IPS-20b (cell line): ENCODE measurements at regions not wholly inside any gene's neighbourhood (a gene's known extent, or its start where the extent isn't known, plus 50 kb on each side); places are given as distances from the start of the nearest gene placed in this dataset.

Experiments used
- H3K27ac ChIP-seq: one replicate; pipeline ENCODE4 v1.5.1; 2013; ENCODE audit warnings: low read length
- H3K27me3 ChIP-seq: 2 replicates; pipeline ENCODE4 v1.6.1; 2013; ENCODE audit warnings: mild to moderate bottlenecking, low read length, inconsistent platforms; ENCODE audit not compliant: insufficient read depth
- H3K36me3 ChIP-seq: 2 replicates; pipeline ENCODE4 v1.6.1; 2013; ENCODE audit warnings: low read depth, mild to moderate bottlenecking, inconsistent platforms, low read length, moderate library complexity; ENCODE audit not compliant: insufficient read depth
- H3K4me1 ChIP-seq: 2 replicates; pipeline ENCODE4 v1.6.1; 2013; ENCODE audit warnings: mild to moderate bottlenecking, control low read depth, inconsistent platforms, low read length, moderate library complexity; ENCODE audit not compliant: insufficient read depth
- H3K4me3 ChIP-seq: 2 replicates; pipeline ENCODE4 v1.5.1; 2013; ENCODE audit warnings: mild to moderate bottlenecking, low read length, inconsistent platforms
- H3K9ac ChIP-seq: 2 replicates; pipeline ENCODE4 v1.6.1; 2013; ENCODE audit warnings: low read depth, mild to moderate bottlenecking, inconsistent platforms, low read length, moderate library complexity
- H3K9me3 ChIP-seq: 2 replicates; pipeline ENCODE4 v1.6.1; 2013; ENCODE audit warnings: mild to moderate bottlenecking, low read depth, low read length, inconsistent platforms; ENCODE audit not compliant: insufficient read depth

DNA sequence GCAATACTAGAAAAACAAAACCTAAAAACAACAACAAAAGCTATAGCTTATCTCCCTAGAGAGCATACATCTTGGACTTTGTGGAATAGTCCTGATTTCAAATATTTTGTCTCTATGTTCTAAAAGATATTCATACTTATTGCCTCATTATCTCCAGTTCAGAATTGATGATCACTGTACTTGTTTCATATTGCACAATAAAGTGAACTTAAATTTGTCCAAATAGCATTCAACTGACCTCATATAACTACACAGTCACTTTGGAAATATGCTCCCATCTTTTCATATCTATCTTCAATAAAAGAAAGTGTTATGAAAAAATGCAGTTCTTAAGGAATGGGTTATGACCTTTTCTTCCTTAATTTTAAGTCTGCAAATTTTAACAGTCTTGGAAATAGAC lies 228.6 kb upstream of the CMC1 start:
- H3K27me3 ChIP-seq: no peaks in the 10 kb centered on the region
- no peak overlapping the region for H3K9ac ChIP-seq
- H3K36me3 ChIP-seq: no peaks in the 10 kb centered on the region
- H3K4me3 ChIP-seq: no peak overlapping the region
- H3K27ac ChIP-seq: no peak overlapping the region
- H3K9me3 ChIP-seq: no peaks in the 10 kb centered on the region
- H3K4me1 ChIP-seq: no peaks in the 10 kb centered on the region

DNA sequence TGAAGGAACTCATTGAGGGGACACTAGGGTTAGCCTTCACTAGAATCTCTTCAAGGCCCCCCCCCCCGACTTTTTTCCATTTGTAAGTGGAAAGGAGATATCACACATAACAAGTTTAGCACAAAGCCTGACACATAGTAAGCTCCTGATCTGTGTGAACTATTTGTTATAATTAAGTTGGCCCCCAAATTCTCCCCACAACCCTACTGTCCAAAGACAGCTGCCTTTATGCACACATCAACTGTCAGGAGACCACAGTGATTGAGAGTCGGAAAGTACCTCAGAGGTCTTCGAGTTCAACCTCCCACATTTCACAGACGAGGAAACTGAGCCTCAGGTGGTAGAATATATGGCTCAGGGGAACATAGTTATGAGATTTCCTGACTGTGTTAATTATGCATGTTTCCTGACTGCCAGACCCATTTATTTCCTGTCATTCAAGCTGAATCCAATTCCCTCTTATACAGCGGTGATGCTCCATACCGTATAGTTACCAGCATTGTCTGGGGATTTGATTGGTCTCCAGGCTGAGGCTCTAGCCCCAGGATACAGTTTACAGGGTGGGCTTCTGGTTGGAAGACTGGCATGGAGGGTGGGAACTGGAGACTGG lies 227.4 kb upstream of the CMC1 start:
- no peaks in the 10 kb centered on the region for H3K27me3 ChIP-seq
- no peaks in the 10 kb centered on the region for H3K9me3 ChIP-seq
- H3K4me3 ChIP-seq: no peak overlapping the region
- H3K27ac ChIP-seq: no peak overlapping the region
- H3K9ac ChIP-seq: no peak overlapping the region
- no peaks in the 10 kb centered on the region for H3K4me1 ChIP-seq
- no peaks in the 10 kb centered on the region for H3K36me3 ChIP-seq

DNA sequence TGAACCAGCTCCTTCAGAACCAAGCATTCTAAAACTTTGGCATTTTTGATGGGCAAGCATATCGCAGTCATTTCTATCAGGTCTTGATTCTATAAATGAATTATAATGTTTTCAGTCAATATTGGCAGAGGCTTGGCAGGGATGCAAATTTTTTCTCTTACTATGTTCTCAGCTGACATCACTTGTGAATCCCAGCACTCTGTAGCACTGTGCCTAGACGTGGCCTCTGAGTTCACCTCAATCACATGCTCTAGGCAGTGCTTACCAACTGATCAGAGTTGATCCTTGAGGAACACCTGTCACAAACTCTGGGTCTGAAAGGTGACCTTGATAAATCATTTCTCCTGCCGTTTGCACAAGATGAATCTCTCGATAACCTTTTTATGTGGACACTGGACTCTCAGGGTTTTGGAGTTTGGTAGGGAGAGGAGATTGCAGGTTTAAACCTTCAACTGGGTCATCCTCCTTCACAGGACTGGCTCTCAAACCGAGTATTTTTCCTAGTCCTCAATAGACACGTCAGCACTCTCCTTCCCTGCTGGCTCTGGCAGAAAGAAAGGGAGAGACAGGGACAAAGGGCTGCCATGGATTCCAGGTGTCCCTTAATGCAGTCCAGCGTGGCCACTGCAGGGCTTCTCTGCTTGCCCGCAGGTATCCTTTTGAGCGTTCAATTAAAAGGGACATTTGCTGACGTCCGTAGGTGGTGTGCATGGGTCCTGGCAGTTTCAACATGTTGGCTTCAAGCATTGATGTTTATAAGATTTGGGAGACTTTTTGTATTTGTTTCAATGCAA lies 222.3 kb upstream of the CMC1 start:
- Histone ChIP-seq H3K9ac (no peak overlapping the region), H3K27ac (no peak overlapping the region), H3K4me3 (no peak overlapping the region), H3K9me3 (peaks cover 4% of the 10 kb centered on the region; the same call in 1 of the 2 replicates), H3K36me3 (no peaks in the 10 kb centered on the region), H3K27me3 (no peaks in the 10 kb centered on the region), H3K4me1 (no peaks in the 10 kb centered on the region)

DNA sequence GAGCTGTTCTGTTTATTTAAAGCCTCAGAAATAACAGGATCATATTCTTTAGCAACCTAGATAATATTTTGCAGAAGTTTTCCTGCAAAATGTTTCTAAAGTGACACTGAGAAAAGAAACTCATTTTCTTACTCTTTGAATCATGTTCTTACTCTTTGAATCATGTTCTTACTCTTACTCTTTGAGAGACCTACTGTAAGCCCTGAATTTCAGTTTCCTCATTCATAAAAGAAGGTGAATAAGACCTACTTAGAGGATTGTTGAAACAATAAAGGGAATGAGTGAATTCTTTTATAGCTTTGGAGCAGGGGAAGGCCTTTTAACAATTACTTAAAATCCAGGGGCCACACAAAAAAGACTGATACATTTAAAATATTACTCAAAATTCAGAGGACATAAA lies 221.7 kb upstream of the CMC1 start:
- no peak overlapping the region for H3K4me3 ChIP-seq
- H3K27ac ChIP-seq: no peak overlapping the region
- no peaks in the 10 kb centered on the region for H3K4me1 ChIP-seq
- peaks cover 6% of the 10 kb centered on the region for H3K9me3 ChIP-seq
- H3K9ac ChIP-seq: no peak overlapping the region
- no peaks in the 10 kb centered on the region for H3K36me3 ChIP-seq
- no peaks in the 10 kb centered on the region for H3K27me3 ChIP-seq

DNA sequence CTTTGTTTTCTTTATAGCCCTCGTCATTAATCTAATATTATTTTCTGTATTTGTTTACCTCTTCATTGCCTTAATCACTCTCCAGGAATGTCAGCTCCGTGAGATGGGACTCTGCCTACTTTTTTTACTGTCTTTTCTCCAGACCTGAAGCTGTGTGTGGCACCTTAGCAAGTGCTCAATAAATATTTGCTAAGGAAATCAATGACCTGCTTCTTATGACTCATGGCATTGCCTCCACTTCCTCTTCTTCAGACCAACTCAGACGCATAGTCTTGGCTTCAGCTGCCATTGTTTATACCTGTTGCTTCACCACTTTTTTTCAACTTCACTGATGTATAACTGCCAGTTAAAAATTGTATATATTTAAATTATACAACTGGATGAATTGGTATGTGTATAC lies 218.5 kb upstream of the CMC1 start:
- no peaks in the 10 kb centered on the region for H3K27me3 ChIP-seq
- H3K9me3 ChIP-seq: peaks cover 17% of the 10 kb centered on the region
- no peaks in the 10 kb centered on the region for H3K36me3 ChIP-seq
- no peak overlapping the region for H3K27ac ChIP-seq
- no peak overlapping the region for H3K4me3 ChIP-seq
- H3K9ac ChIP-seq: no peak overlapping the region
- no peaks in the 10 kb centered on the region for H3K4me1 ChIP-seq

DNA sequence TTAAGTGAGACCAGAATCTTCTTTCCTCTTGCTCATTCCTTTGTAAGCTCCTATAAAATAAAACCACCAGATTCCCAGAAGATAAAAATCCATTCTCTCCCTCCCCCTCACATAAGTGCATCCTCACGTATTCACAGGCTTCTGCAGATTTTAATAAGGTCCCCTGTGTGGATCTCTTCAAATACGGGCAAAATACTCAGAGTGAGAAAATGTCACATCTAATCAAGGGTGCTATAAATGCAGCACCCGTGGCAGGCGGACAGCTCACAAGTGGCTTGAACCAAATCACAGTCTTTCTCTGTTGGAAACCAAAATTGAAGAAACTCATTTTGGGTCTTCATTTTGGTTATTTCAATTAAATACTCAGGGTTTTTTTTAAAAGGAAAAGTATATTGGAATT lies 212.9 kb upstream of the CMC1 start:
- Histone ChIP-seq H3K4me1 (no peaks in the 10 kb centered on the region), H3K9me3 (peaks cover 33% of the 10 kb centered on the region), H3K4me3 (no peak overlapping the region), H3K36me3 (no peaks in the 10 kb centered on the region), H3K27me3 (no peaks in the 10 kb centered on the region), H3K27ac (no peak overlapping the region), H3K9ac (no peak overlapping the region)

DNA sequence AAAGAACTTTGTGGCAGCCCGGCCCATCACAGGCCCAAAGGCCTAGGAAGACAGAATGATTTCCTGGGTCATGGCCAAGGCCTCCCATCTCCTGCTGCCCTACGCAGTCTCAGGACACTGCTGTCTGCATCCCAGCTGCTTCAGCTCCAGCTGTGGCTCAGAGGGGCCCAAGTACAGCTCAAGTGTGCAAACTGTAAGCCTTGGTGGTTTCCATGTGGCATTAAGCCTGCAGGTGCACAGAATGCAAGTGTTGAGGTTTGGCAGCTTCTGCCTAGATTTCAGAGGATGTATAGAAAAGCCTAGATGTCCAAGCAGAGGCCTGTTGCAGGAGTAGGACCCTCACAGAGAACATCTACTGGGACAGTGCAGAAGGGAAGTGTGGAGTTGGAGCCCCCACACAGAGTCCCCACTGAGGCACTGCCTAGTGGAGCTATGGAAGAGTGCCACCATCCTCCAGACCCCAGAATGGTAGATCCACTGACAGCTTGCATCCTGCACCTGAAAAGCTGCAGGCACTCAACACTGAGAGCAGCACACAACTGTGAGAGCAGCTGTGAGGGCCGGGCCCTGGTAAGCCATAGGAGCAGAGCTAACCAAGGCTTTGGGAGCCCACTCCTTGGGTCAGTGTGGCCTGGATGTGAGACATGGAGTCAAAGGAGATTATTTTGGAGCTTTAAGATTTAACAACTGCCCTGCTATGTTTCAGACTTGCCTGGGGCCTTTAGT lies 208.2 kb upstream of the CMC1 start:
- Histone ChIP-seq H3K9me3 (peaks cover 25% of the 10 kb centered on the region), H3K4me1 (no peaks in the 10 kb centered on the region), H3K36me3 (no peaks in the 10 kb centered on the region), H3K27me3 (no peaks in the 10 kb centered on the region), H3K27ac (no peak overlapping the region), H3K9ac (no peak overlapping the region), H3K4me3 (no peak overlapping the region)

DNA sequence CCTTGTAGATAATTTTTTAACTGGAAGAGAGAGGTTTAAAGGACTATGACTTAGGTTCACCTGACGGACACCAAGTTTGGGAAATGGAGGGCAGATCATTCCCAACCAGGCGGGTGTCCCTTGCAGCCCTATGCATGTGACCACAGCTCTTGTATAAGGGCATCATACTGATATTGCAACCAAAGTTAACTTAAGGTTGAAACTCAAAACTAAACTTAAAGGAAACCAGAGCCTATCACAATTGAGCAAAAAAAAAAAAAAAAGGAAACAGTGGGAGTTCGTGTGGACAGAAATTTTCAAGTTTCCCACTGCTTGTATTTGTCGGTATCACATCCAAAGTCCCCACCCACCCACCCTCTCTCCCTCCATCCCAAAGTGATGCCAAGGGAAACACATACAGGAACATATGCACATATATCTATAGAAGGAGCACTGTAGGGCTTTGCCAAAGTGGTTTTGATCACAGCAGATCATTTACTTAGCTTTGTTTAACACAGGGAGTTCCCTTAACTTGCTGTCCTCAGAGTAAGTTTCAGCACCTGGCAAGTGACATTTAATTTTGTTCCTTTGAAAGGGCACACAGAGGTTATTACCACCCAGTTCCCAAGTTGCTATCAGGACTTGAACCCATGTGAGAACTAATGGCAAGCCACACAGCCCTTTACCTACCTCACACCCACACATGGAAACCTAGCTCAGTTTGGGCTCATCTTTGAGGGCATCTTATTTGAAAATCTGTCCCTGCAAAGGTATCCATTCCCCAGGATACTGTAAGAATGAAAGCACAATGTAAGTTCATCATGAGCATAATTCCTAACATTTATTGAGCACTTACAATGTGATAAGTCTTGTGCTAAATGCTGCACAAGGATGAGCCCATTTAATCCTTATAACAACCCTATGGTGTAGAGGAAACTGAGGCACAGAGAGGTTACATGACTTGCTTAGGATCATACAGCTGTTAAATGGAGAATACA lies 204.5 kb upstream of the CMC1 start:
- no peak overlapping the region for H3K27ac ChIP-seq
- no peak overlapping the region for H3K9ac ChIP-seq
- no peaks in the 10 kb centered on the region for H3K27me3 ChIP-seq
- no peaks in the 10 kb centered on the region for H3K4me1 ChIP-seq
- no peaks in the 10 kb centered on the region for H3K36me3 ChIP-seq
- no peak overlapping the region for H3K4me3 ChIP-seq
- peaks cover 25% of the 10 kb centered on the region for H3K9me3 ChIP-seq

DNA sequence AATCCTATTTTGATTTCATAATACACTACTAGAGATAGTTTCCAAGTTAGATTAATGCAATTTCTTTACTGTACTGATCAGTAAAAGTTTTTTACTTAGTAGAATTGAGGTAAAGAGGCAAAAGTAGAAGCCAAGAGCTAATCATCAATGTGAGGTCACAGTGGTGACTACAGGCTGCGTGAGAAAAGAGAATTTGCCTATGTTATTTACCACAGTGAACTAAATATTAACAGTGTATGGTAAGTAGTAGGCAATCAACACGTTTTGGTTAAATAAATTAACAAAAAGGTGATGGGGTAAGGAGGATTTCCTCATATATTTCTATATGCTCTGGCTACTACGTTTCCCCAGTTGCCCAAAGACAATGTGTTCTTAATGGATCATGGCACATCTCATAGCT lies 202.2 kb upstream of the CMC1 start:
- peaks cover 7% of the 10 kb centered on the region; the same call in 1 of the 2 replicates for H3K4me1 ChIP-seq
- H3K27ac ChIP-seq: no peak overlapping the region
- no peak overlapping the region for H3K4me3 ChIP-seq
- H3K27me3 ChIP-seq: no peaks in the 10 kb centered on the region
- H3K9ac ChIP-seq: no peak overlapping the region
- peaks cover 2% of the 10 kb centered on the region; the same call in 1 of the 2 replicates for H3K9me3 ChIP-seq
- no peaks in the 10 kb centered on the region for H3K36me3 ChIP-seq

DNA sequence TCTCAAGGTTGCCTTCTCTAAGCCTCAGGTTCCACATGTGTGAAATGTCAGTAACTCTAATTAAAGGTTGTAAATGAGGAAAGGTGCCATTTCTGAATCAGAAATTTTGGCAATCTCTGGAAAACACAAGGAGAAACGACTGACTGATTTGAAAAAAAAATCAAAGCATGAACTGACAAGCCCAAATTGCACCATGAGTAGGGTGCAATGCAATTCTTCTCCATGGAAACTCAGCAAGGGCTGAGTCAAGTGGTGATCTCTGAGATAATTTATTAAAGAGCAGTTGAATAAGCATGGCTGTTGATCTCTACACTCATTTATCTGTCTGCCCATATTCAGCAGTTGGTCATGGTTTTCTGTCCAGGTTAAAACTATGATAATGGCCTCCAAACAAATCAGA lies 201.6 kb upstream of the CMC1 start:
- H3K27me3 ChIP-seq: no peaks in the 10 kb centered on the region
- no peak overlapping the region for H3K9ac ChIP-seq
- peaks cover 7% of the 10 kb centered on the region; the same call in 1 of the 2 replicates for H3K4me1 ChIP-seq
- H3K36me3 ChIP-seq: no peaks in the 10 kb centered on the region
- no peak overlapping the region for H3K27ac ChIP-seq
- H3K9me3 ChIP-seq: no peaks in the 10 kb centered on the region; the same call in 1 of the 2 replicates
- no peak overlapping the region for H3K4me3 ChIP-seq

DNA sequence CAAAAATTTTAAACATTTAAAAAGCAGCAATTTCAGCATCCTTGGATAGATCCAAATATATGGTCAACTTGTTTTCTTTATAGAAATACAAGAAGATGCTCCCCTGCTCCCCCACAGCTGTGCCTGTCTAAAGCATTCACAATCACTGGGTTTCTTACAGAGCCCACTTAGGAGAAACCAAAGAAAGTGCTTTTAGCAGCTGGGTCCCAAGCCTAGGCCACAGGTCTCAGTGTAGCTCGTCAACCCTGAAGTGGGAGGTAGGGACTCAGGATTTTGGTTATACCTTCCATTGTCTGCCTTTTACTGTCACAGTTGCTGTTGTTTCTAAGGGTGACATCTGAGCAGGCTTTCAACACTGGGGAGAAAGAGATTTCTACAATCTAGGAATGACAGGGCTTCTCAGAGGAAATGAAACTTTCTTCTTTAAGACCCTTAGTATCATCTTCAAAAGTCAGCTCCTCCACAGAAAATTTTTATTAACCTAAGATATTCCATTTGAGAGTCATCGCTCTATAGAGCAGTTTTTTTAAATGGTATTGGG lies 199.3 kb upstream of the CMC1 start:
- Histone ChIP-seq H3K4me1 (peaks cover 9% of the 10 kb centered on the region; the same call in 1 of the 2 replicates), H3K9ac (no peak overlapping the region), H3K9me3 (no peaks in the 10 kb centered on the region; the same call in 1 of the 2 replicates), H3K36me3 (no peaks in the 10 kb centered on the region), H3K27ac (no peak overlapping the region), H3K4me3 (no peak overlapping the region), H3K27me3 (no peaks in the 10 kb centered on the region)
